Glutamatergic neuron (in vitro differentiated cells): ENCODE measurements at regions not wholly inside any gene's neighbourhood (a gene's known extent, or its start where the extent isn't known, plus 50 kb on each side); places are given as distances from the start of the nearest gene placed in this dataset.

ENCODE experiments used
- DNase-seq: peaks from one replicate; pipeline ENCODE4 v3.0.0; 2022
- H3K27ac Mint-ChIP-seq: one replicate; pipeline ENCODE4 v1.8.0; 2020; ENCODE audit warnings: mild to moderate bottlenecking, mixed read lengths, inconsistent platforms; ENCODE audit not compliant: unreplicated experiment
- H3K27me3 Mint-ChIP-seq: one replicate; pipeline ENCODE4 v1.8.0; 2020; ENCODE audit warnings: mild to moderate bottlenecking, moderate library complexity, mixed read lengths, inconsistent platforms; ENCODE audit not compliant: unreplicated experiment
- H3K36me3 Mint-ChIP-seq: one replicate; pipeline ENCODE4 v1.8.0; 2020; ENCODE audit warnings: mild to moderate bottlenecking, mixed read lengths, inconsistent platforms; ENCODE audit not compliant: unreplicated experiment
- H3K4me1 Mint-ChIP-seq: one replicate; pipeline ENCODE4 v1.8.0; 2020; ENCODE audit warnings: mild to moderate bottlenecking, low read depth, mixed read lengths, inconsistent platforms; ENCODE audit not compliant: unreplicated experiment
- H3K4me3 Mint-ChIP-seq: one replicate; pipeline ENCODE4 v1.8.0; 2020; ENCODE audit warnings: mild to moderate bottlenecking, mixed read lengths, inconsistent platforms; ENCODE audit not compliant: unreplicated experiment
- H3K9me3 Mint-ChIP-seq: one replicate; pipeline ENCODE4 v1.8.0; 2020; ENCODE audit warnings: mild to moderate bottlenecking, moderate library complexity, mixed read lengths, inconsistent platforms; ENCODE audit not compliant: unreplicated experiment
- CTCF ChIP-seq: fragments of 200-600 bp; sonication (generic); IDR thresholded peaks from one replicate; pipeline ENCODE4 v1.5.0; 2021; ENCODE audit not compliant: partially characterized antibody, unreplicated experiment

GRCh38 chr5:110366716-110367115, 359.8 kb downstream of the TMEM232 start:
- Mint-ChIP-seq H3K9me3 (no peaks in the 10 kb centered on the region), H3K27ac (no peak overlapping the region), H3K36me3 (no peaks in the 10 kb centered on the region), H3K4me1 (no peaks in the 10 kb centered on the region), H3K4me3 (no peak overlapping the region), H3K27me3 (no peaks in the 10 kb centered on the region)
- no peak for DNase-seq
- no peak for TF ChIP-seq CTCF
